ENCODE measurements at regions not wholly inside any gene's neighbourhood (a gene's known extent, or its start where the extent isn't known, plus 50 kb on each side); places are given as distances from the start of the nearest gene placed in this dataset.
A peak's percentile ranks its signal among the peaks of the same experiment; 100 is the strongest.

- DNase-seq: no peak
- peaks cover 0 to 46% (median 20%) of the 10 kb centered on the region in 6 donors for H3K4me1 ChIP-seq
- no peak for TF ChIP-seq POLR2AphosphoS5 (IDR thresholded peaks at IDR 0.05)
- TF ChIP-seq CTCF (IDR thresholded peaks at IDR 0.05 in 8 of 11, conservative IDR thresholded peaks at IDR 0.05 in 3 of 11): no peak
- no peak for TF ChIP-seq POLR2A (IDR thresholded peaks at IDR 0.05)
Observed at GRCh38 chr13:50708461-50708860, 135.0 kb downstream of the DLEU7 start.

GRCh38 chr13:50709058-50709457 is 134.4 kb downstream of the DLEU7 start:
- no peak for DNase-seq
- Histone ChIP-seq H3K4me1 (peaks cover 0 to 52% (median 26%) of the 10 kb centered on the region in 6 donors), H3K36me3 (no peaks in the 10 kb centered on the region), H3K27me3 (replicated peaks in 1 of 7) (no peaks in the 10 kb centered on the region), H3K27ac (no peak overlapping the region), H3K4me3 (no peak overlapping the region), H3K9me3 (no peaks in the 10 kb centered on the region)
- intact Hi-C loops (cut with DNase I; ENCODE audit: low total_unique reads): no loop called here
- no peak for TF ChIP-seq POLR2AphosphoS5 (IDR thresholded peaks at IDR 0.05)
- no peak for TF ChIP-seq POLR2A (IDR thresholded peaks at IDR 0.05)
- no peak for TF ChIP-seq CTCF (IDR thresholded peaks at IDR 0.05 in 8 of 11, conservative IDR thresholded peaks at IDR 0.05 in 3 of 11)
- WGBS, 5 donors: 83 to 98% (median 94%) methylated on average over 2 of the region's 2 CpGs

More at GRCh38 chr13:50708461-50708860, 135.0 kb downstream of the DLEU7 start:
- WGBS, 5 donors: 40 to 68% (median 55%) methylated on average over 3 of the region's 3 CpGs
- Histone ChIP-seq H3K9me3 (no peaks in the 10 kb centered on the region), H3K36me3 (no peaks in the 10 kb centered on the region), H3K27ac (no peak overlapping the region), H3K4me3 (no peak overlapping the region), H3K27me3 (replicated peaks in 1 of 7) (no peaks in the 10 kb centered on the region)
- intact Hi-C loops (cut with DNase I; ENCODE audit: low total_unique reads): no loop called here

GRCh38 chr13:50711131-50711815 is 132.2 kb downstream of the DLEU7 start:
- H3K36me3 ChIP-seq: no peaks in the 10 kb centered on the region
- DNase-seq: no peak
- TF ChIP-seq CTCF (IDR thresholded peaks at IDR 0.05 in 8 of 11, conservative IDR thresholded peaks at IDR 0.05 in 3 of 11) (no peak), POLR2AphosphoS5 (IDR thresholded peaks at IDR 0.05) (no peak), POLR2A (IDR thresholded peaks at IDR 0.05) (no peak)
- H3K27ac ChIP-seq: peak overlapping the region in 2 of 8 donors; percentile 21 to 81
- H3K9me3 ChIP-seq: no peaks in the 10 kb centered on the region
- H3K4me1 ChIP-seq: peaks cover 0 to 74% (median 37%) of the 10 kb centered on the region in 6 donors
- whole genome bisulfite sequencing, 5 donors: 88 to 99% (median 97%) methylated on average over 6 of the region's 6 CpGs
- H3K4me3 ChIP-seq: no peak overlapping the region
- intact Hi-C loops (cut with DNase I; ENCODE audit: low total_unique reads): no loop called here
- no peaks in the 10 kb centered on the region for H3K27me3 ChIP-seq (replicated peaks in 1 of 7)

- Histone ChIP-seq H3K27me3 (replicated peaks in 1 of 7) (no peaks in the 10 kb centered on the region), H3K27ac (peak overlapping the region in 5 of 8 donors; percentile 9 to 81 (median 72)), H3K9me3 (no peaks in the 10 kb centered on the region), H3K4me3 (no peak overlapping the region), H3K4me1 (peaks cover 0 to 76% (median 37%) of the 10 kb centered on the region in 6 donors), H3K36me3 (no peaks in the 10 kb centered on the region)
- WGBS, 5 donors: 74 to 96% (median 89%) methylated on average over 3 of the region's 3 CpGs
- no peak for DNase-seq
- intact Hi-C loops (cut with DNase I; ENCODE audit: low total_unique reads): no loop called here
- no peak for TF ChIP-seq POLR2A (IDR thresholded peaks at IDR 0.05)
- no peak for TF ChIP-seq CTCF (IDR thresholded peaks at IDR 0.05 in 8 of 11, conservative IDR thresholded peaks at IDR 0.05 in 3 of 11)
- no peak for TF ChIP-seq POLR2AphosphoS5 (IDR thresholded peaks at IDR 0.05)
Observed at GRCh38 chr13:50711996-50712395, 131.5 kb downstream of the DLEU7 start.
